ENCODE measurements at regions not wholly inside any gene's neighbourhood (a gene's known extent, or its start where the extent isn't known, plus 50 kb on each side); places are given as distances from the start of the nearest gene placed in this dataset.
"Not testable (repeated sequence)": the region's sequence is repeated elsewhere in the genome, so short reads cannot be mapped to it uniquely, and the experiment has no call there.

DNA sequence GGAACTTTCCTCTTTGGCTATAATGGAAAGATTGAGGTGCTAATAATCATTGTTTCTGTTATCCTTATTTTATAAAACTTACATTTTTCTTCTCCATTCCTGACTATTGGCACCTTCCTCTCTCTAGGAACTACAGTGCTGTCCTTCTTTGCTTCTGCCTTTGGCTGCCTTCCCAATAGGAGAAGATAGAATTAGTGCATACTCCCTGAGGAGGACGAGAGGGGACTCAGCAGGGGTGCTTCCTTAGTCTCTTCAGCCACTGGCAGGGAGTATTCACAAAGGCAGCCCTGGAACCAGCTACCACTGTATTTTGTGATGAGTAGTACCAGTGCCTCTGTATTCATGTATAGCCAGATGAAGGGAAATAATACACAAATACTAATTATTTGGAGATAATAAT lies 208.5 kb downstream of the FOXG1 start:
- Histone ChIP-seq H3K4me3 (ENCODE audit: low read depth, low read length) (no peak overlapping the region), H3K27me3 (ENCODE audit: control insufficient read depth, insufficient read depth, low read length) (no peaks in the 10 kb centered on the region), H3K36me3 (ENCODE audit: control insufficient read depth, insufficient read depth, low read length) (no peaks in the 10 kb centered on the region)
- no peak for DNase-seq (ENCODE audit: low read depth)
- TF ChIP-seq, protein P1, sequence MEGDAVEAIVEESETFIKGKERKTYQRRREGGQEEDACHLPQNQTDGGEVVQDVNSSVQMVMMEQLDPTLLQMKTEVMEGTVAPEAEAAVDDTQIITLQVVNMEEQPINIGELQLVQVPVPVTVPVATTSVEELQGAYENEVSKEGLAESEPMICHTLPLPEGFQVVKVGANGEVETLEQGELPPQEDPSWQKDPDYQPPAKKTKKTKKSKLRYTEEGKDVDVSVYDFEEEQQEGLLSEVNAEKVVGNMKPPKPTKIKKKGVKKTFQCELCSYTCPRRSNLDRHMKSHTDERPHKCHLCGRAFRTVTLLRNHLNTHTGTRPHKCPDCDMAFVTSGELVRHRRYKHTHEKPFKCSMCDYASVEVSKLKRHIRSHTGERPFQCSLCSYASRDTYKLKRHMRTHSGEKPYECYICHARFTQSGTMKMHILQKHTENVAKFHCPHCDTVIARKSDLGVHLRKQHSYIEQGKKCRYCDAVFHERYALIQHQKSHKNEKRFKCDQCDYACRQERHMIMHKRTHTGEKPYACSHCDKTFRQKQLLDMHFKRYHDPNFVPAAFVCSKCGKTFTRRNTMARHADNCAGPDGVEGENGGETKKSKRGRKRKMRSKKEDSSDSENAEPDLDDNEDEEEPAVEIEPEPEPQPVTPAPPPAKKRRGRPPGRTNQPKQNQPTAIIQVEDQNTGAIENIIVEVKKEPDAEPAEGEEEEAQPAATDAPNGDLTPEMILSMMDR (IDR thresholded peaks at IDR 0.05; ENCODE audit: insufficient read depth, low read length, poor library complexity, severe bottlenecking): no peak

GRCh38 chr14:28982228-28982627 lies 215.6 kb downstream of the FOXG1 start:
- TF ChIP-seq, protein P1 (IDR thresholded peaks at IDR 0.05; ENCODE audit: insufficient read depth, low read length, poor library complexity, severe bottlenecking): no peak
- H3K4me3 ChIP-seq (ENCODE audit: low read depth, low read length): no peak overlapping the region
- H3K36me3 ChIP-seq (ENCODE audit: control insufficient read depth, insufficient read depth, low read length): no peaks in the 10 kb centered on the region
- no peak for DNase-seq (ENCODE audit: low read depth)
- H3K27me3 ChIP-seq (ENCODE audit: control insufficient read depth, insufficient read depth, low read length): no peaks in the 10 kb centered on the region

GRCh38 chr14:28983279-28983678 lies 216.7 kb downstream of the FOXG1 start:
- TF ChIP-seq, protein P1 (IDR thresholded peaks at IDR 0.05; ENCODE audit: insufficient read depth, low read length, poor library complexity, severe bottlenecking): no peak
- no peak overlapping the region for H3K4me3 ChIP-seq (ENCODE audit: low read depth, low read length)
- no peak for DNase-seq (ENCODE audit: low read depth)
- no peaks in the 10 kb centered on the region for H3K27me3 ChIP-seq (ENCODE audit: control insufficient read depth, insufficient read depth, low read length)
- H3K36me3 ChIP-seq (ENCODE audit: control insufficient read depth, insufficient read depth, low read length): no peaks in the 10 kb centered on the region

DNA sequence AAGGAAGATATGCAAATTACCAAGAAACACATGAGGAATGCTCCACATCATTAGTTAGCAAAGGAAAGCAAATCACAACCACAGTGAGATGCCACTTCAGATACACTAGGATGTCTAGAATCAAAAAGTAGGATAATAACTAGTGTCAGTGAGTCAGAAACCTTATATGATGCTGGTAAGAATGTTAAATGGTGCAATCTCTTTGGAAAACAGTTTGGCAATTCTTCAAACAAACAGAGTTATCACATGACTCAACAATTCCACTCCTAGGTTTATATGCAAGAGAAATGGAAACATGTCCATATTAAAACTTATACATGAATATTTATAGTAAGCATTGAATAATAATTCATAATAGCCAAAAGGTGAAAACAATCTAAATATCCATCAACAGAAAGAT lies 220.9 kb downstream of the FOXG1 start:
- DNase-seq (ENCODE audit: low read depth): no peak
- Histone ChIP-seq H3K27me3 (ENCODE audit: control insufficient read depth, insufficient read depth, low read length) (no peaks in the 10 kb centered on the region), H3K36me3 (ENCODE audit: control insufficient read depth, insufficient read depth, low read length) (no peaks in the 10 kb centered on the region), H3K4me3 (ENCODE audit: low read depth, low read length) (no peak overlapping the region)
- TF ChIP-seq, protein P1 (IDR thresholded peaks at IDR 0.05; ENCODE audit: insufficient read depth, low read length, poor library complexity, severe bottlenecking): no peak

GRCh38 chr14:28997196-28997595 lies 230.6 kb downstream of the FOXG1 start:
- H3K36me3 ChIP-seq (ENCODE audit: control insufficient read depth, insufficient read depth, low read length); DNase-seq (ENCODE audit: low read depth); H3K4me3 ChIP-seq (ENCODE audit: low read depth, low read length); H3K27me3 ChIP-seq (ENCODE audit: control insufficient read depth, insufficient read depth, low read length): not testable (repeated sequence)

- no peaks in the 10 kb centered on the region for H3K36me3 ChIP-seq (ENCODE audit: control insufficient read depth, insufficient read depth, low read length)
- no peaks in the 10 kb centered on the region for H3K27me3 ChIP-seq (ENCODE audit: control insufficient read depth, insufficient read depth, low read length)
- TF ChIP-seq, protein P1 (IDR thresholded peaks at IDR 0.05; ENCODE audit: insufficient read depth, low read length, poor library complexity, severe bottlenecking): no peak
- DNase-seq (ENCODE audit: low read depth): no peak
- H3K4me3 ChIP-seq (ENCODE audit: low read depth, low read length): no peak overlapping the region
These were observed 233.1 kb downstream of the FOXG1 start for GRCh38 chr14:28999656-29000055.
